Karpas-422 (cell line): ENCODE measurements at regions not wholly inside any gene's neighbourhood (a gene's known extent, or its start where the extent isn't known, plus 50 kb on each side); places are given as distances from the start of the nearest gene placed in this dataset.

Experiments
- DNase-seq: peaks from one replicate; pipeline ENCODE4 v3.0.0-alpha.2; 2015
- H2AFZ ChIP-seq: fragments of 200-600 bp; sonication (generic); 2 replicates; pipeline ENCODE4 v1.6.1; 2014; ENCODE audit warnings: antibody characterized with exemption, low read length, mixed read lengths
- H3K27ac ChIP-seq: fragments of 200-600 bp; sonication (generic); 2 replicates; pipeline ENCODE4 v1.5.1; 2014; ENCODE audit warnings: mild to moderate bottlenecking, low read length, moderate library complexity
- H3K27me3 ChIP-seq: fragments of 200-600 bp; sonication (generic); 2 replicates; pipeline ENCODE4 v1.6.1; 2014; ENCODE audit warnings: low read length, mixed read lengths
- H3K36me3 ChIP-seq: fragments of 200-600 bp; sonication (generic); 2 replicates; pipeline ENCODE4 v1.6.1; 2014; ENCODE audit warnings: low read length, mixed read lengths; ENCODE audit not compliant: insufficient read depth
- H3K4me1 ChIP-seq: fragments of 200-600 bp; sonication (generic); 2 replicates; pipeline ENCODE4 v1.6.1; 2014; ENCODE audit warnings: mild to moderate bottlenecking, low read length, mixed read lengths
- H3K4me2 ChIP-seq: fragments of 200-600 bp; sonication (generic); 2 replicates; pipeline ENCODE4 v1.6.1; 2014; ENCODE audit warnings: low read length, low read depth, mild to moderate bottlenecking; ENCODE audit not compliant: poor library complexity, severe bottlenecking
- H3K4me3 ChIP-seq: fragments of 200-600 bp; sonication (generic); 2 replicates; pipeline ENCODE4 v1.5.1; 2014; ENCODE audit warnings: mild to moderate bottlenecking, antibody characterized with exemption, low read length, mixed read lengths
- H3K79me2 ChIP-seq: fragments of 200-600 bp; sonication (generic); 2 replicates; pipeline ENCODE4 v1.6.1; 2014; ENCODE audit warnings: mild to moderate bottlenecking, low read length, mixed read lengths
- H3K9ac ChIP-seq: fragments of 200-600 bp; sonication (generic); 2 replicates; pipeline ENCODE4 v1.6.0; 2014; ENCODE audit warnings: low read length
- H3K9me2 ChIP-seq: fragments of 200-600 bp; sonication (generic), shearing (Covaris generic); replicated peaks from 2 replicates; pipeline ENCODE4 v1.6.0; 2014; ENCODE audit warnings: mild to moderate bottlenecking, low read length, moderate library complexity; ENCODE audit not compliant: insufficient read depth
- H3K9me3 ChIP-seq: fragments of 300-700, 200-600 bp; sonication (generic); 2 replicates; pipeline ENCODE4 v1.6.1; 2014; ENCODE audit warnings: low read length, mixed read lengths
- H4K20me1 ChIP-seq: fragments of 200-600 bp; sonication (generic); 2 replicates; pipeline ENCODE4 v1.6.1; 2014; ENCODE audit warnings: mild to moderate bottlenecking, antibody characterized with exemption, low read length, low read depth; ENCODE audit not compliant: insufficient read depth

DNA sequence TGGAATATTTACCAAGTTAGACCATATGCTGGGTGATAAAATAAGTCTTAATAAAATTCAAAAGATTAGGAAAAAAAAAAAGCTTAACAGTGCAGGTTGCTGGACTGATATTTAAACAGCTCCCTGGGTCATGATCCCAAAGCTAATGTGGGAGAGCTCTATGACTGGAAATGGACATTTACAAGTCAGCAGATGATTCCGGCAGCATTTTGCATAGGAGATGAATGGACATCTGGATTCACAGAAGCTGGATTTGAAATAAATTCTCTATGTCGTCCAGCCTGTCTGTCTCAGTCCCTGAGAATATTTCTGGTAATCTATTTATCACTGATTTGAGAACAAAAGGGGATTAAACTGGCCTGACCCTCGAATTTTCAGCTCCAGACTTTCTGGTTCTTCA is 52.3 kb upstream of the KLHL25 start:
- no peak for DNase-seq
- no peaks in the 10 kb centered on the region for H3K36me3 ChIP-seq
- no peak overlapping the region for H3K4me2 ChIP-seq
- H3K9ac ChIP-seq: no peak overlapping the region
- no peaks in the 10 kb centered on the region for H3K4me1 ChIP-seq
- no peaks in the 10 kb centered on the region for H4K20me1 ChIP-seq
- no peak overlapping the region for H2AFZ ChIP-seq
- no peaks in the 10 kb centered on the region for H3K27me3 ChIP-seq
- H3K9me3 ChIP-seq: no peaks in the 10 kb centered on the region
- H3K4me3 ChIP-seq: no peak overlapping the region
- H3K9me2 ChIP-seq: no peaks in the 10 kb centered on the region
- no peak overlapping the region for H3K27ac ChIP-seq
- no peaks in the 10 kb centered on the region for H3K79me2 ChIP-seq

DNA sequence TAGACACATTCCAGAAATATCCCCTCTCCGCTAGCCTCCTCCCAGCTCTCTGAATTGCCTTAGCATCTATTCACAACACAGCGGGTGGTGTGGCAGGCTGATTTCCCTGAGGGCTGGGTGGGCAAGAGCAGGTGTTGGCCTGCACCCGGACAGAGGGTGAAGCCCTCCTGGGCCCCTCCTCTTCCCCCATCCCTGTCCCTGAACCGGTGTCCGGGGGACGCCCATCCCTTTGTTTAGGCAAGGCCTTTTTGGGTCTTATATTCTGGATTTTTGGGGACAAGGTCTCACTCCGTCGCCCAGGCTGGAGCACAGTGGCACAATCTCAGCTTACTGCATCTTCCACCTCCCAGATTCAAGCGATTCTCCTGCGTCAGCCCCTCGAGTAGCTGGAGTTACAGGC is 55.2 kb upstream of the KLHL25 start:
- Histone ChIP-seq H3K36me3 (no peaks in the 10 kb centered on the region), H2AFZ (no peak overlapping the region), H3K9me3 (no peaks in the 10 kb centered on the region), H3K9ac (no peak overlapping the region), H3K9me2 (no peaks in the 10 kb centered on the region), H3K4me3 (no peak overlapping the region), H3K79me2 (no peaks in the 10 kb centered on the region), H4K20me1 (no peaks in the 10 kb centered on the region), H3K27me3 (no peaks in the 10 kb centered on the region), H3K27ac (no peak overlapping the region), H3K4me1 (no peaks in the 10 kb centered on the region), H3K4me2 (no peak overlapping the region)
- no peak for DNase-seq

DNA sequence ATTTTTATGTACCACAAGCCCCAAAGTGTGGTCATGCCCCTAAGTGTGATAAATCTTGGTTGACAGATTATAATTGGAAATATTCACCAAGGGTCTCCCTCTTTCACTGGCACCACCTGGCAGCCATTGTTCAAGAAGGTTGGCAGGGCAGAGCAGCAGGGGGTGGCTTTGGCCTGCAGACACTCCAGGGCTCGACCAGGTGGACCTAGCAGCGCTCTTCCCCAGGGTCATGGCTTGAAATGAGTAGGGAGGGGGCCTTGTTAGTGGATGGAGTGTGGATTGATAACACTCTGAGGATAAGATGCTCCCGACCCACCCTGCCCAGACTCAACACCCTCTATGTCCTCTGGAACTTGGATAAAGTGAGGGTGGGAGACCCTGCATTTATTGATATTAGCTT is 58.2 kb upstream of the KLHL25 start:
- peaks cover 7% of the 10 kb centered on the region for H3K4me1 ChIP-seq
- H3K4me2 ChIP-seq: no peak overlapping the region
- H4K20me1 ChIP-seq: no peaks in the 10 kb centered on the region
- no peak overlapping the region for H2AFZ ChIP-seq
- no peaks in the 10 kb centered on the region for H3K9me2 ChIP-seq
- no peaks in the 10 kb centered on the region for H3K27me3 ChIP-seq
- no peak overlapping the region for H3K27ac ChIP-seq
- H3K9me3 ChIP-seq: no peaks in the 10 kb centered on the region
- no peak overlapping the region for H3K4me3 ChIP-seq
- no peak overlapping the region for H3K9ac ChIP-seq
- no peaks in the 10 kb centered on the region for H3K79me2 ChIP-seq
- no peaks in the 10 kb centered on the region for H3K36me3 ChIP-seq
- no peak for DNase-seq

DNA sequence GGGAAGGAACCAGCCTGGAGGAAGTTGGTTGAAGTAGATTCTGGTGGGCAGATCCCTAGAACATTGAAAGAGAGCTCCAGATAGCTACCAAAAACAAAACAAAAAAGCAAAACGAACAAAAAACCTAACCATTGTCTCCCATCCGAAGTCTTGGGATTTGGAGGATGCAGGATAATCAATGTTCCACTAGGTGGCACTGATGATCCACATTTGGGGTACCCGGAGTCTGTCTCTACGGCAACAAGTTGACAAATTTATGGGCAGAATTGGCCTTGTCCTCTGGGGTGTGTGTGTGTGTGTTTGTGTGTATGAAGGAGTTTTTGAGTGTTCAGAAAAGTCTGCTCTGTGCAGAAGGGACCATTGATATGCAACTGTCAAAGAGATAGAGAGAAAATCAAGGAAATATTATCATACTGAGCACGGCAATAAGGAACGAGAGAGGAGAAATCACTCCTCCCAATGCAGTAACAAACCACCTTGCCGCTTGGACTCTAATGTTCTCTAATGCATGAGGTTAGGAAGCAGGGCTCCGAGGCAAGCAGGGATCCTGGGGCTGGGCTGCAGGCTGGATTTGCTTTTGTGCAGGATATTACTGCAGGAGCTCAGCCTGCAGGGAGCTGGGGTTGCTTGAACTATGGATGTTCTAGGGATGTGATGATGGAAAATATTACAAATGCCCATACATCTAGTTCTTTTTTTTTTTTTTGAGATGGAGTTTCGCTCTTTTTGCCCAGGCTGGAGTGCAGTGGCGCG is 59.8 kb upstream of the KLHL25 start:
- no peaks in the 10 kb centered on the region for H3K36me3 ChIP-seq
- H3K9ac ChIP-seq: no peak overlapping the region
- no peak overlapping the region for H3K4me2 ChIP-seq
- H3K27ac ChIP-seq: no peak overlapping the region
- no peaks in the 10 kb centered on the region for H3K27me3 ChIP-seq
- no peaks in the 10 kb centered on the region for H3K9me2 ChIP-seq
- no peaks in the 10 kb centered on the region for H3K9me3 ChIP-seq
- peak; percentile 87 for DNase-seq
- no peaks in the 10 kb centered on the region for H4K20me1 ChIP-seq
- H3K4me1 ChIP-seq: peaks cover 7% of the 10 kb centered on the region
- no peaks in the 10 kb centered on the region for H3K79me2 ChIP-seq
- H3K4me3 ChIP-seq: no peak overlapping the region
- H2AFZ ChIP-seq: no peak overlapping the region

DNA sequence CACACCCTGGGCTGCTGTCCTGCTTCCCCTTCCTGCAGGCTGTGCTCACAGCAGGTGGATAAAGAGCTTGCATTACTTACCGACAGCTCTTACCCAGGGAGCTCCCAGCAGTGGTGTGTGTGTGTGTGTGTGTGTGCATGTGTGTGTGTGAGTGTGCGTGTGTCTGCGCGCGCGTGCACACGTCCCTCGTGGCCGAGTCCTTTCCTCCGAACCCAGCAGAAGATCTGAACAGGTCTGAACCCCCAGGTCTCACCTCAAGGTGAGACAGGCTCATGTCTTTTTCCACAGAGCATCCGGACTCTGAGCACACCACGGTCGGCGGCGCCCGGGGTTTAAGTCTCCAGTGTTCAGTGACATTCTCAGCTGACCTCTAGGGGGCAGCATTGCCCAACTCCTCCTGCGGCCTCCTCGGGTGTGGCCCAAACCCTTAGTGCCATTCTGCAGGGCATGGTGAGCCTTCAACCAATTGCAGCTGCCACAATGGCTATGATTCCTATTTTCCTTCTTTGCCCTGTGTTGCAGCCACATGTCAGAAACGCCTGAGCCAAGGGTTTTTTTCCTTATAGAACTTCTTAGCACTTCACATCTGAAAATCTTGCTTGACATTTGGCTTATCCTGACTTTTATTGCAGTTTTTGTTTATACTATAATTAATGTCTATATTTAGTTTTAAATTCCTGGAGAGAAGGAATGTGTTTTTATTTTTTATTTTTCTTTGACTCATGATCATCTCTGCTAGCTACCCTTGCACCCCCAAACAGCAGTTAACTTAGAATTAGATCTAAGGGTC is 64.1 kb upstream of the KLHL25 start:
- Histone ChIP-seq H4K20me1 (no peaks in the 10 kb centered on the region), H3K9me3 (no peaks in the 10 kb centered on the region), H3K4me3 (no peak overlapping the region), H3K9me2 (no peaks in the 10 kb centered on the region), H3K27me3 (no peaks in the 10 kb centered on the region), H3K4me2 (no peak overlapping the region), H3K79me2 (no peaks in the 10 kb centered on the region), H3K4me1 (peaks cover 7% of the 10 kb centered on the region), H3K36me3 (no peaks in the 10 kb centered on the region), H2AFZ (no peak overlapping the region), H3K27ac (no peak overlapping the region), H3K9ac (no peak overlapping the region)
- DNase-seq: peak; percentile 91

DNA sequence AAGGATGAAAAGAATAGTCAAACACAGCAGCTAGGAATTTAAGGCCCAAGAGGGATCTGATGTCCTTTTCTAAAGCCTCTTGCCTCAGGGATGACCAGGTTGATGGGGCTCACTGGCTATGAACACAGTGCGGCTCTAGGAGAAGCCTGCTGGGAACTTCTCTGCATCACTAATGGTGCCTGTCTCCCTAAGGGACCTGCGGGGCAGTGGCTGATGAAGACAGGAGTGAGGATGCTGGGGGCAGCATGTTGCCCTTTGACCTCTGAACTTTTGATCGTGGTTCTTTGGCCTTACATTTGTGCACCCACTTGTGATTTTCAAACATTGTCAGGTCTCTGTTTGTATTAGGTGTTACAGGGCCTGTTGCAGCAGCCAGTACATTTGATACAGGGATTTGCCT is 64.9 kb upstream of the KLHL25 start:
- no peaks in the 10 kb centered on the region for H3K79me2 ChIP-seq
- no peak for DNase-seq
- H3K4me1 ChIP-seq: peaks cover 7% of the 10 kb centered on the region
- H3K4me3 ChIP-seq: no peak overlapping the region
- H3K9me2 ChIP-seq: no peaks in the 10 kb centered on the region
- H4K20me1 ChIP-seq: no peaks in the 10 kb centered on the region
- H3K4me2 ChIP-seq: no peak overlapping the region
- no peaks in the 10 kb centered on the region for H3K9me3 ChIP-seq
- no peaks in the 10 kb centered on the region for H3K36me3 ChIP-seq
- no peaks in the 10 kb centered on the region for H3K27me3 ChIP-seq
- H3K9ac ChIP-seq: no peak overlapping the region
- H3K27ac ChIP-seq: no peak overlapping the region
- no peak overlapping the region for H2AFZ ChIP-seq

DNA sequence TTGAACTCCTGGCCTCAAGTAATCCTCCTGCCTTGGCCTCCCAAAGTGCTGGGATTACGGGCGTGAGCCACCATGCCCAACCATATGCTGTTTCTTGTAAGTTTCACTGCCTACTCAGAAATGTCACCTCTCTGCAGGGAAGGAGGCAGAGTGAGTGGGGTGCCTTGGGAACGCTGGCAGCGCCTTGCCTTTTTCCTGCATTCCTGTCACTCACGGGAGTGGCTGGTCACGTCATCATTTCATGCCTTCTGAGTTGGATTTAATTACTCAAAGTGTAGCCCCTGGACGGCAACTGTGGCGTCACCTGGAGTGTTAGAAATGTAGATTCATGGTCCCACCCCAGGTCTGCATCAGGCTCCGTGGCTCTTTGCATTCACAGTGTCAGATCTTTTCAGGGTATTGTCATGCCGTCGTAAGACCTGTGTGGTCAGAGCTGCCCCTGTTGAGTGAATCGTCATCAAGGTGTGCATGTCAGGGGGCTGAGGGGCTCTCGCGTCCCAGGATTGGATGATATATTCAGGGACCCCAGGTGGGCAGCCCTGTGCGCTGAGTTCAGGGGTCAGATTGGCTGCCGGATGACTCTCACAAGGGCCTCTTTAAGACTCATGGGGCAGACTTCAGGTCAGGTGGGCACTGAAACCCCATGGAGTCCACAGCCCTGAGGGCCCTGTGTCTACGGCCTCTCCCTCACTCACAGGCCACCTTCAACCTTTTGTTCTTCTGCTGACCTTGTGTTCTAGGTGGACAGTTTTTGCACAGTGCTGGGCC is 65.9 kb upstream of the KLHL25 start:
- Histone ChIP-seq H3K4me3 (no peak overlapping the region), H2AFZ (no peak overlapping the region), H3K4me2 (no peak overlapping the region), H3K9ac (no peak overlapping the region), H3K27ac (no peak overlapping the region), H3K79me2 (no peaks in the 10 kb centered on the region), H4K20me1 (no peaks in the 10 kb centered on the region), H3K36me3 (no peaks in the 10 kb centered on the region), H3K4me1 (peaks cover 7% of the 10 kb centered on the region), H3K9me3 (no peaks in the 10 kb centered on the region), H3K27me3 (no peaks in the 10 kb centered on the region), H3K9me2 (no peaks in the 10 kb centered on the region)
- DNase-seq: no peak

DNA sequence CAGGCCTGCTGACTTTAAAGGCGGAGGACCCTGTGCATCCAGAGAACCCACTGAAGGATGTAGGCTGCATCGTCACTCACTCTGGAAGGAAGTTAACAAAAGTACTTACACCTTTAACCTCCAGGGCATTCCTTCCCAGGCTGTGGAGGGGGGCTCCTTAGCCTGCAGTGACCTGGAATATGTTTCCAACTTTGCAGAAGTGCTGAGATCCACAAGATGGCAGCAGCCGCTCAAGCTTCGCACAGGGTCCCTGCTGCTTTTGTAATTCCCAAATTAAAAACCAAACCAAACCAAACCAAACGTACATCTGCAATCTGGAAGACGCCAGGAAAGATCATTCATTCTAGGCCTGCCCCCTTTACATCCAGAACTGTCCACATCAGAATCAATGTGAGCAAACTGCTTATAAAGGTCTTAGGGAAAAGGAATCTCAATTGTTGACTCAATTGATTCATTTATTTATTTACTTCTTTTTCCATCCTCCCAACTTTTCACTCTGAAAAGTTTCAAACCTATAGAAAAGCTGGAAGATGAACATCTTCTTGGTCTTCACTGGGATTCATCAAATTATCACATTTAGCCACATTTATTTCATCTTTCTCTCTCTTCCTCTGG is 70.5 kb upstream of the KLHL25 start:
- no peak overlapping the region for H3K27ac ChIP-seq
- no peaks in the 10 kb centered on the region for H3K4me1 ChIP-seq
- no peaks in the 10 kb centered on the region for H3K79me2 ChIP-seq
- no peak overlapping the region for H3K9ac ChIP-seq
- H3K9me3 ChIP-seq: no peaks in the 10 kb centered on the region
- no peak overlapping the region for H3K4me2 ChIP-seq
- DNase-seq: peak; percentile 51
- H3K36me3 ChIP-seq: no peaks in the 10 kb centered on the region
- no peak overlapping the region for H2AFZ ChIP-seq
- no peak overlapping the region for H3K4me3 ChIP-seq
- no peaks in the 10 kb centered on the region for H3K9me2 ChIP-seq
- no peaks in the 10 kb centered on the region for H4K20me1 ChIP-seq
- H3K27me3 ChIP-seq: no peaks in the 10 kb centered on the region
